GM19239 (cell line): ENCODE measurements at regions not wholly inside any gene's neighbourhood (a gene's known extent, or its start where the extent isn't known, plus 50 kb on each side); places are given as distances from the start of the nearest gene placed in this dataset.

Experiments
- DNase-seq: peaks from one replicate; pipeline ENCODE4 v3.0.0; 2011; ENCODE audit warnings: low spot score; ENCODE audit not compliant: insufficient read length
- FAIRE-seq: peaks from 2 replicates; lab custom pipeline; 2011; peaks lifted over from hg19 to GRCh38; lab: Jason Lieb, UNC

GRCh38 chr10:56782503-56782902, 421.4 kb upstream of the ZWINT start:
- FAIRE-seq = no peak

GRCh38 chr10:56771343-56771742, 410.3 kb upstream of the ZWINT start:
- no peak for DNase-seq
- FAIRE-seq = no peak

More at GRCh38 chr10:56782503-56782902, 421.4 kb upstream of the ZWINT start:
- DNase-seq = no peak

- DNase-seq = no peak
- FAIRE-seq = no peak
Observed at GRCh38 chr10:56763090-56763489, 402.0 kb upstream of the ZWINT start.

- FAIRE-seq = no peak
- no peak for DNase-seq
Observed at GRCh38 chr10:56745490-56745889, 384.4 kb upstream of the ZWINT start.

- no peak for FAIRE-seq
- DNase-seq = no peak
Observed at GRCh38 chr10:56728349-56728748, 367.3 kb upstream of the ZWINT start.

GRCh38 chr10:56722912-56723311, 361.9 kb upstream of the ZWINT start:
- no peak for DNase-seq
- no peak for FAIRE-seq

GRCh38 chr10:56715262-56715661, 354.2 kb upstream of the ZWINT start:
- no peak for DNase-seq

GRCh38 chr10:56698506-56698905, 337.4 kb upstream of the ZWINT start:
- FAIRE-seq (no peak), DNase-seq (no peak)

More at GRCh38 chr10:56715262-56715661, 354.2 kb upstream of the ZWINT start:
- FAIRE-seq = no peak

GRCh38 chr10:56679578-56679977, 318.5 kb upstream of the ZWINT start:
- DNase-seq (no peak), FAIRE-seq (no peak)

- DNase-seq = no peak
- peak; percentile 83 for FAIRE-seq
Observed at GRCh38 chr10:56662765-56663447, 301.8 kb upstream of the ZWINT start.

- FAIRE-seq (no peak), DNase-seq (no peak)
Observed at GRCh38 chr10:56653289-56653688, 292.2 kb upstream of the ZWINT start.

GRCh38 chr10:56646329-56647111, 285.5 kb upstream of the ZWINT start:
- DNase-seq = no peak
- FAIRE-seq = no peak

GRCh38 chr10:56633876-56634452, 272.9 kb upstream of the ZWINT start:
- no peak for DNase-seq
- FAIRE-seq = peak; percentile 97

GRCh38 chr10:56632537-56632936, 271.5 kb upstream of the ZWINT start:
- FAIRE-seq (peak; percentile 55), DNase-seq (no peak)

- DNase-seq = no peak
- FAIRE-seq = peak; percentile 86
Observed at GRCh38 chr10:56624082-56624481, 263.0 kb upstream of the ZWINT start.

- no peak for DNase-seq
- FAIRE-seq = peak; percentile 92
Observed at GRCh38 chr10:56623064-56623463, 262.0 kb upstream of the ZWINT start.

- peak; percentile 90 for FAIRE-seq
Observed at GRCh38 chr10:56622335-56622973, 261.4 kb upstream of the ZWINT start.

GRCh38 chr10:56606202-56606601, 245.1 kb upstream of the ZWINT start:
- no peak for DNase-seq
- FAIRE-seq = no peak

More at GRCh38 chr10:56622335-56622973, 261.4 kb upstream of the ZWINT start:
- DNase-seq = no peak

- FAIRE-seq = no peak
- DNase-seq = no peak
Observed at GRCh38 chr10:56605051-56605450, 244.0 kb upstream of the ZWINT start.

GRCh38 chr10:56604624-56605023, 243.6 kb upstream of the ZWINT start:
- no peak for FAIRE-seq

GRCh38 chr10:56599201-56599600, 238.1 kb upstream of the ZWINT start:
- DNase-seq = no peak
- no peak for FAIRE-seq

More at GRCh38 chr10:56604624-56605023, 243.6 kb upstream of the ZWINT start:
- DNase-seq = no peak
